ENCODE measurements at regions not wholly inside any gene's neighbourhood (a gene's known extent, or its start where the extent isn't known, plus 50 kb on each side); places are given as distances from the start of the nearest gene placed in this dataset.
"Not testable (repeated sequence)": the region's sequence is repeated elsewhere in the genome, so short reads cannot be mapped to it uniquely, and the experiment has no call there.

DNA sequence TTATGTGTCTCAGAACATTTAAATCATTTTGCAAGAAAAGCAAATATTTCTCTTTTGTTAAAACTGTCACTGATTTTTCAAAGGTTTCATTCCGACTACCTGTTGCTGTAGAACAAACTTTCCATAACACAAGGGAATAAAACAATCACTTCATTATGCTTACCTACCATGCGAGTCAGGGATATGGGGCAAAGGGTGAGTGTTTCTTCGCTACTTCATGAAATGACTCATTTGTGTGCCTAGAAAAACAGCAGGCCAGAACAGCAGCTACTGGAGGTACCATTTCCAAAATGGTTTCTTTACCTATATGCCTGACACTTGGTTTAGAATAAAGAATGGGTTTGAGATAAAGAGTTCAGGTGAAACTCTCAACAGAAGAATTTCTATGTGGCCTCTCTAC lies 712.5 kb downstream of the PLOD2 start:
- DNase-seq (ENCODE audit: low read depth in 4 of 4, low spot score in 2 of 4) = no peak

DNA sequence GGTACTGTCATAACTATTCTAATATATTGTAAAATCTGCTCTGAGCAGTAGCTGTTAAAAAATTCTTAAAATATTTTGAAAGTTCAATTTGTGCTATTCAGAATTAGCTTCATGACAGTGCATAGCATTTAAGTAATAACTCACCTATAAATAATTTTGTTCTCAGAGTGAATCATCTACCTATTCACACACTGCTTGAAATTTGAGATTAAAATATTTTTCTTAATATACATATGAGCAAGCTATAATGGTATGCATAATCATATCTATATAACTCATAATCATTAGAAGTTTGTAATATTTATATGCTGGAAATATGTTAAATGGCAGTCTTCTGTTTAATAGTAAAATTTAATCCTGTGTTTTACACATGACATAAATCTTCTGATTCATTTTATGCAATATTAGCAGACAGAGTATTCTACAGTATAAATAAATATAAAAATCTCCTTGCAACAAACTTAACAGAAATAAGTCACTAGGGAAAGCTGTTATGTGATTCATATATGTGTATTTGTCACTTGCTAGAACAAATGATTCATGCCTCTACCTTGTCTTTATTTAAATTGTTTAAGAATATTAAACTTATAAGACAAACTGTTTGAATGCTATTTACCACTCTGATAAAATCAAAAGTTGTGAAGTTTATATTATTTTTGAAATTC lies 710.8 kb downstream of the PLOD2 start:
- no peak for DNase-seq (ENCODE audit: low read depth in 4 of 4, low spot score in 2 of 4)

DNA sequence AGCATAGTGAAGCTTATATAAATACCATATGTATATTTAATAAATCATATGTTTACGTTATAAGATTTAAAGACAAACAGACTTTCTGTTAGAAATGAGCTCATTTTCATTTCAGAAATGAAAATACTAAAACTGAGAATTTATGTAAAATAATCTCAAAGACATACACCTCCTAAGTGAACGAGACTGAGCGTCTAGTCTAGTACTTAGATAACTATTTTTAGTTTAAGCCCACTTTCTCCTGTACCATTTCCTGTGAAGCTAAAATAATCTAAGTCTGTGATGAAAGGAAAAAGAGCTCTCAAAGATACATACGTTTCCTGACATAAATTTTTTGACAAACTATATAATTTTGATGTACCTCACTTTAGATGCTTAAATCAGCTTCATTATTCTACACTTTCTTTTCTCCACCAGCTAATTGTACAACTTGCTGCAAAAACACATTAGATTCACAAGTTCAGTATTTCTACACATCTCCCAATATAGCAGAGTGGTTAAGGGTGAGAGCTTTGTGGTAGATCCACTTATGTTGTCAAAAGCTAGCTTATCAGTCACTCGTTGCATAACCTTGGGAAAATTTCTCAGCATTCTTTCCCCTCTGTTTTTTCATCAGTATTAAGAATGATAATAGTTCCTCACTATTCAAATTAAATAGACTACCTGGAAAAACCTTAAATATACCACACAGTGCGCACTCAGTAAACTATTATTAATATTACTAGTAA lies 703.0 kb downstream of the PLOD2 start:
- DNase-seq (ENCODE audit: low read depth in 4 of 4, low spot score in 2 of 4) = no peak

DNA sequence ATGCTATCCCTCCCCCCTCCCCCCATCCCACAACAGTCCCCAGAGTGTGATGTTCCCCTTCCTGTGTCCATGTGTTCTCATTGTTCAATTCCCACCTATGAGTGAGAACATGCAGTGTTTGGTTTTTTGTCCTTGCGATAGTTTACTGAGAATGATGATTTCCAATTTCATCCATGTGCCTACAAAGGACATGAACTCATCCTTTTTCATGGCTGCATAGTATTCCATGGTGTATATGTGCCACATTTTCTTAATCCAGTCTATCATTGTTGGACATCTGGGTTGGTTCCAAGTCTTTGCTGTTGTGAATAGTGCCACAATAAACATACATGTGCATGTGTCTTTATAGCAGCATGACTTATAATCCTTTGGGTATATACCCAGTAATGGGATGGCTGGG lies 701.3 kb downstream of the PLOD2 start:
- DNase-seq (ENCODE audit: low read depth in 4 of 4, low spot score in 2 of 4) = not testable (repeated sequence)

DNA sequence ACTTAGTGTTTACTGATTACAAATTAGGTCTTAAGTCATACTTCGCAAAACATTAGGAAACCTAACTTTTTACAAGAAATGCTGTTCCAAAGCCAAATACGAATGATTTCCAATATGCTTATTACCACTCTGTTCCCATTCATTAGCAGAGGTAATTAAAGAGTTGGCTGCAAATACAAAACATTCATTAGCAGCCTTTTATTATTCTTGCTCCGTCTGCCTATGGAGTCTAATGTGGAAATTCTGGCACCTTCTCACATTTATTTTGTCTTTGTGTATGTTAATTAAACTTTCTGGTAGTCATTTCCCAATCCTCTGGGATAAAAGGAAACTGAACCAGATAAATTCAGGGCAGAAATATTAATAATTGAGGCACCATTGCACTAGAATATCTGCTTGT lies 689.0 kb downstream of the PLOD2 start:
- no peak for DNase-seq (ENCODE audit: low read depth in 4 of 4, low spot score in 2 of 4)

DNA sequence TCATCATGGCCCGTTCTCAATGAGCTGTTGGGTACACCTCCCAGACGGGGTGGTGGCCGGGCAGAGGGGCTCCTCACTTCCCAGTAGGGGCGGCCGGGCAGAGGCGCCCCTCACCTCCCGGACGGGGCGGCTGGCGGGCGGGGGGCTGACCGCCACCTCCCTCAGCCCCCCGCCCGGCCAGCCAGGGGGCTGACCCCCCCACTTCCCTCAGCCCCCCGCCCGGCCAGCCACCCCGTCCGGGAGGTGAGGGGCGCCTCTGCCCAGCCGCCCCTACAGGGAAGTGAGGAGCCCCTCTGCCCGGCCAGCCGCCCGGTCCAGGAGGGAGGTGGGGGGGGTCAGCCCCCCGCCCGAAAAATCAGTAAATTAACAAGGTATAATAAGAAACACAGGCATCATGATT lies 678.2 kb downstream of the PLOD2 start:
- not testable (repeated sequence) for DNase-seq (ENCODE audit: low read depth in 4 of 4, low spot score in 2 of 4)

DNA sequence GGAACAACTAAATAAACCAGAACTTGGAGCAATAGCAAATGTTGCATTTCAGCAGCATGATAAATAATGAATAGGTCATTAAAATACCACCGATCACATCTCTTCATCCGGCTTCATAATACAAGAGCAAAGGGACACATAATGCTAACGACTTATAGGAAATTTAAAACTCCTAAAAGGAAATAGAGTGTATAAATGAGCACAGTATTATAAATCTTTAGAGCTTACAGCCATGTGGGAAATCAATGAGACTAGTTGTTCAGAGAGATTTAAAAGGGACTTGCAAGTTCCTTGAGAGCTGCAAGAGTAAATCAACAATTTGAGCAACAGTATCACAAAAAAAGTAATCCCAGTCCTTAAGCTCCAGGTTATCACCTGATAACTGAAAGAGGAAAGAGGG lies 677.0 kb downstream of the PLOD2 start:
- DNase-seq (ENCODE audit: low read depth in 4 of 4, low spot score in 2 of 4) = no peak

DNA sequence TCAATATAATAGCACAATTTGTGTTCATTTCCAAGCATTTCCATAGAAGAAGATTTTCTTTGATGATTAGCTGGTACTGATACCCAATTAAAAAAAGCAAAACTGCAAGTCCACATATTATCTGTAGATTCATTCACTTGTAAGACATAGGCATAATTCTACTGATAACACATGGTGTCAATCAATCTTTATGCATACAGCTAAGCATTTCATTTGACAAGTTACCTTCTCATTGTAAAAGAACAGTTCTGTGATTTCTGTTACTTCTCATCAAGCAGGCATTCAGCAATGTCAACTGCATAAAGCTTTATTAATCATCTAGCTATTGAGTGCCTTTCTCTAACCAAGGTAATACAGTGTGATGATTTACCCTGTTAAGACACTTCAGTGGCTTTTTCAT lies 672.0 kb downstream of the PLOD2 start:
- no peak for DNase-seq (ENCODE audit: low read depth in 4 of 4, low spot score in 2 of 4)

DNA sequence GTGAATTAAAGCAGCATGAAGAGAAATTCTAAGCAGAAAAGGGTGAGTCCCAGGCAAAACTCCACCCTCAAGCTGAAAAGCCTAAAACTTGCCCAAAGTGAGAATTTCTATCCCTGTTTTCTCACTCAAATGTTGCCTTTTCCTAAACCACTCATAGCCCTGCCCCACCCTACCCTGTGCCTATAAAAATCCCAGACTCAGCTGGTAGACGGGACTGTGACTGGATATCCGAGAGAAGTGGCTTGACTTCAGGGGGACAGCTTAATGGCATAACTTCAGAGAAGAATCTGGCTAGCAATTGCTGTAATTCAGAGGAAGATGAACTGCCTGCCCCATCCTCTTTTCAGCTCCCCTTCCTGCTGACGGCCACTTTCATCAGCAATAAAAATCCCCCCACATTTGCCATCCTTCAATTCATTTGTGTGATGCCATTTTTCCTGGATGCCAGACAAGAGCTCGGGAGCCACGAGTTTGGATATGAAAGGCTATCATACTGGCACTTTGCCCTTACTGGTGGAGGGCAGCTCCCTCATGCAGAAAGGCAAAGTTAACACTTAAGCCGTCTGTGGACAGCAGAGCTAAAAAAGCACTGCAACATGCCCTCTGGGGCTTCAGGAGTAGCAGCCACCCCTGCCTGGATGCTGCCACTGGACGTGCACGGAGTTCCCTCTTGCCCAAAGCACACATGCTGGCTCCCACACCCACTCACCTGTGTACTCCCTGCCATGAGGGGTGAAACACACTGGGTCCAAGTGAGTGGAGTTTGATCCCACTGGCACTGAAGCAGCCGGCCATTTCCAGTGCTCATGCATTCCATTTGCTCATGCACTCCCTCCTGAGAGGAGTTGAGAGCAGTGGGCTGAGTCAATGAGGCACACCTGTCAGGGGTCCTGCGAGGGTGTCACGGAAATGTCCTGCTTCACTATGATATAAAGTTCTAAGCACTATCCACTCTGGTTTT lies 670.6 kb downstream of the PLOD2 start:
- no peak for DNase-seq (ENCODE audit: low read depth in 4 of 4, low spot score in 2 of 4)

DNA sequence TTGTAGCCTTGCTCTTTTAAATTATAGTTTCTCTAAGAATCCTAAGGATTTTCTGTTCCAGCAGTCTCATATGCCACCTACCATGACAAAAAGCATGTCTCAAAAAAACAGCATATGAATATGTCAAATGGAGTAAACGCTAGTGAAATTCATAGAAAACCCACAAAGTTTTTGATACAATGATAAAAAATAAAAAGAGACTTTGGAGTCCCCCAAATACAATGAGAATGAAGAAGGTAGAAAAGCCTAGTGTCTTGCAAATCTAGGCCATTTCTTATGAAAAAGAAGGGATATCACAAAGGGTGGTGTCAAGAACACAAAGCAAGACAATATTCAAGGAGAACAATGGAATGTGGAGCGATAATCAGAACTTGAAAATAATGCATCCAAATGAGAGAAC lies 668.5 kb downstream of the PLOD2 start:
- no peak for DNase-seq (ENCODE audit: low read depth in 4 of 4, low spot score in 2 of 4)

DNA sequence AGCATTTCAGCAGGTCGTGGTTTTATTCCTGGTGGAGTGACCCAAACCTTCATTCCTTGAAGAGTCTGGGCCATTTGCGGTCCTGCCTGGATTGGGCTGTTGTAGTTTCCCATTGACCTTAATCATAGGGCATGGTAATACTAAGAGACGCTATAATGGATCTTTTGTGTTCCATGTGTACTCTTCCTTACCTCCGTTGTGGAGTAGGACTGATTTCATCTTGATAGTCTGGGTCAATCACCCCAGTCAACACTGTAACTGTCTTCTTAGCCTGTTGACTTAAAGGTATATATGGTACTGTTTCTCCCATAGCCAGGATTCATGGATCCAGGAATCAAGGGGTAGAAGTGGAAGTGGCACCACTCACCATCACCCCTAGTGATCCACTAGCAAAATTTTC lies 643.6 kb downstream of the PLOD2 start:
- DNase-seq (ENCODE audit: low read depth in 4 of 4, low spot score in 2 of 4) = not testable (repeated sequence)

DNA sequence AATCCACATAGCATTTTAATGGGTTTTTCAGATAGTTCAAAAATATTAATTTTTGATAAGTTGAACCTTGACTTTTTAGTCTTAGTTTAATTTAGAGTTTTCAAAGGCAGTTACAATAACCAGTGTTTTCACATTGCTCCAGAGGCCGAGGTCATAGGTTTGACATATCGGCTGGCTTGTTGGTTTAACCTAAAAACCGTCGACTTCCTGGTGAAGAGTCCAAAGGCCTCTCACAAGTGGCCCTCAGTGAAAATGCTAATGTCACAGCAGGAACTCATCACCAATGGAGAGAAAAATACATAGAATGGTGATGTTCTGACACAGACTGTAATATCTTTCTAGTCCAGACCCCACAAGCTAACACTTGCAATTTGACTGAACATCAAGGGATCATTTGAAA lies 642.3 kb downstream of the PLOD2 start:
- no peak for DNase-seq (ENCODE audit: low read depth in 4 of 4, low spot score in 2 of 4)

DNA sequence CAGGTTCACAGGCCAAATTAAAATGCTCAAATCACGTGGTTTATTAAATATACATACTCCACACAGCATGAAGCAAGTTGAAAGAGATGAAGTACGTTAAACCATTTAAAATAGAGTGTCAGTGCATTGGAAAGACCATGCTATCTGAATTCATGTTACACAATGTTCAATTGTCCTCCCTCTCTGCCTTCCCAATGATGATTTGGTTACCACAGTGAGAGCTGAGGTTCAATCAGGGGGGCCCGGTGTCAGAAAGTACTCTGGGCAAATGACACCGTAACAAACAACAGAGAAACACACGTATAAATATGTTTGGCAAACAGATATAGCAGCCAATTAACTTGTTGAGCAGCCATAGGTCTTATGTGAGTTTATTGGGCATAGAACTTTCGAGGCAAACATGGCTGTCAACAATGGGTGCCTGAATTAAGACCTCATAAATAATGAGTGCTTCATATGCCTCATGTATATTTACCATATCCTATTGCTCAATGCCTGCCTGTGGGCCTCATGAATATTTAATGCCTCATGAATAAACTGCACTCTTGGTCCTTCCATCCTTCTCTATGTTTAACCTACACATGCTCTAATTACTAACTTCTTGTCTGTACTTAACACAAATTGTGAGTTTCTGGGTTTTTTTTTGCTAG lies 641.5 kb downstream of the PLOD2 start:
- no peak for DNase-seq (ENCODE audit: low read depth in 4 of 4, low spot score in 2 of 4)

DNA sequence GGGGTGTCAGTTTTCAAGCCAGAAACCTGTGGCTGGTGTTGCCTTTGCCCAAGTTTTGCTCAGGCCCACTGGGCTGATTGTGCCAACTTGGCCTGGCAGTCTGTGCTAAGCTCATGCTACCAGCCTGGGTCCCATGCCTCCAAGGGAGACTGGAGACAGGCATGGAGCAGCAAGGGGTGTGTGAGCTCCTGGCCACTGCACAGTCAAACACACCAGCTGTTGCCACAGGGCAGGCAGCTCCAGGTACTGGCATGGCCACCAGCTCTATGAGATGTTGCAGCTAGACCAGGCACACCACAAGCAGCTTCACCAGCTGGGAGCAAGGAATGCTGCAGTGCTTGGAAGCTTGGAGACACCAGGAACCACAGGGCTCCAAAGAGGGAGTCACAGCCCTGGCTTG lies 638.8 kb downstream of the PLOD2 start:
- DNase-seq (ENCODE audit: low read depth in 4 of 4, low spot score in 2 of 4) = no peak

DNA sequence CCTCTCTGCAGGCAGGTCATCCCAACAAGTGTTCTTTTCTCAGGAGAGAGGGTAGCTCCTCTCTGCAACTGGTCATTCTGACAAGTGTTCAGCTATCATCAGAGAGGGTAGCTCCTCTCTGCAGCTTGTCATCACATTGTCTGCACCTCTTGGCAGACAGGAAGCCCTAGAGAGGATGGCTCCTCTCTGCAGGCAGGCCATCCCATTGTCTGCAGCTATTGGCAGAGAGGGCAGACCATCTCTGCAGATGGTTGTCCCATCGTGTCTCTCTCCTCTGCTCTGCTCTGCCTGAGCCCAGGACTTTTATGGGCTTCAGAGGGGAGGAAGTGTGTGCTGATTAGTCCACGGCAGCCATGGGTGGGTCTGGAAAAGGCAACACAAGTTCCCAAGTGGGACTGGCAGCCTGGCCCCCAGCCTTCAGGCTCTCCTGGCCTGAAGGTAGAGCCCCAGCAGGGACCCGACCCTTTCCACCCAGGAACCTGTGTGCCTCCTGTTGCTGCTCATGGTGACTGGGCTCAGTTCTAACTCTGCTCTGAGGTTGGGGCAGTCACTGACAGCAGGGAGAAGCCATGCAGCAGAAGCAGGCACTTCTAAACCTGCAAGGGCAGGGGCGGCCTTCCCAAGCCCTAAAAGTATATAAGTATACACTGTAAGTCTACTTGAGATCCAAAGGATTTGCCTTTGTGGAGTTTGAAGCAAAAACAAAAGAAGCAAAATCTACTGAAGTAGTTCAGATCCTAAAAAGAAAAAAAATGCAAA lies 637.9 kb downstream of the PLOD2 start:
- DNase-seq (ENCODE audit: low read depth in 4 of 4, low spot score in 2 of 4) = no peak

DNA sequence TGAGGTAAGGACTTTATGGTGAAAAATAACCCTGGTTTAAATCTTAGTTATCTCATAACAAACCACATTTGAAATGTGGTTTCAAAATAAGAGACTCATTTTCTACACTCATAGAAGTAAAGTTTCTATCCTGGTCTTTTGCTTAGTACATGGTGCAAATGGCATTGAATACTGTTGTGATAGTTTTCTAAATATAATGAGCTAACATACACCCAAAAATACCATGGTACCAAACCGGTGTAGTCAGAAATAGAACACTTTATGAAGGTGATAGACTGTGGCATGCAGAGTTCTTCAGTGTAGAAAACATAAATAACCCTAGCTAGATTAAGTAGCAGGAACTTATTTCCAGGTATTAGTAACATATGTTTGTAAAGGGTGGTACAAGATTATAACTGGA lies 629.4 kb downstream of the PLOD2 start:
- DNase-seq (ENCODE audit: low read depth in 4 of 4, low spot score in 2 of 4) = no peak

DNA sequence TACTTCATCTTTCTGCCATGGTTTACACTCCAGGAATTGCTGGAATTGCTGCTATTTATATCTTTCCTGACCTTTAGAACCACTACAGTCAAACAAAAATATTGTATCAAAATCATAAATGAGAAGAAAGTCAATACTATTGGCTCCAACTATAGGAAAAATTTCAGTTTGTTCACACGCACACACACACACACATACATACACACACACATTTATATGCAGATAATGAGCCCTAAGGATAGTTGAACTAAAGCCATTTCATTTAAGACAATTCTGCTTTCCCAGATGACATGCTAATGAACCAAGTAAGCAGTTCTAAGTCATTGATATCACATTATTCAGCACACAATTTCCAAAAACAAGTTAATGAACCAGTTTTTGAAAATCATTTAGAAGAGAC lies 627.3 kb downstream of the PLOD2 start:
- no peak for DNase-seq (ENCODE audit: low read depth in 4 of 4, low spot score in 2 of 4)

DNA sequence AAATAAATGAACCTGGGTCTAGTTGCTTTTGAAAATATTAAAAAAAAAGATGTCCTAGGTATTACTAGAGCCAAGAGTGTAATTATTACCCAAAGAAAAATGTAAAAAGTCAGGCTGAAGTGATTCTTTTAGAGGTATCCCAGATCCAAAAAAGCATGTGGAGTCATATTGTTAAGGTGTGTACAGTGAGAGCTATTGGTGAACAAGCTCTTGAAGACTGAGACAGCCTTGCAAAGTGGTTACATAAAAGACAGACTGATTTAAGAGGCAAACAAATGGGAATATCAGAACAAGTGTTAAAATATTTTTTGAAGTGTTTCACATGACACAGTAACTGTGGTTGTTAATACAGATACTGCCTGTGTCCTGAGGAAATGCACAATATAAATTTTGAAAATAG lies 624.5 kb downstream of the PLOD2 start:
- no peak for DNase-seq (ENCODE audit: low read depth in 4 of 4, low spot score in 2 of 4)

DNA sequence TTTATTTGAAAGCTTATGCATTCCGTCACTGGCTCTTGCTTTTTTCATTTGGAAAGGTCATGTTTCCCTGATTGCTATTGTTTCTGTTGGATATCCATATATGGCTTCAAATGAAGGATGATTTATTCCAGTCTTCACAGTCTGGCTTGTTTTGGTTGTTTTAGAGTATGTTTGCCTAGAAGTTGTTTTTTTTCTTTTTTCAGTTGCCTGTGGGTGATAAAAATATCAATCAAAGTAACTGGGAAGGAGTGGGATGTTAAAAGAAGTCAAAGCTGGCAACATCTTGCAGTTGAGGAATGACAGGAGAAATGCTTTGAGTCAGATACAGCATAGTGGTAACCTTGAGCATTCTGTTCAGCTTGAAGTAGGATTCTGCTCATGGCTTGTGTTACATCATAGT lies 610.5 kb downstream of the PLOD2 start:
- no peak for DNase-seq (ENCODE audit: low read depth in 4 of 4, low spot score in 2 of 4)

DNA sequence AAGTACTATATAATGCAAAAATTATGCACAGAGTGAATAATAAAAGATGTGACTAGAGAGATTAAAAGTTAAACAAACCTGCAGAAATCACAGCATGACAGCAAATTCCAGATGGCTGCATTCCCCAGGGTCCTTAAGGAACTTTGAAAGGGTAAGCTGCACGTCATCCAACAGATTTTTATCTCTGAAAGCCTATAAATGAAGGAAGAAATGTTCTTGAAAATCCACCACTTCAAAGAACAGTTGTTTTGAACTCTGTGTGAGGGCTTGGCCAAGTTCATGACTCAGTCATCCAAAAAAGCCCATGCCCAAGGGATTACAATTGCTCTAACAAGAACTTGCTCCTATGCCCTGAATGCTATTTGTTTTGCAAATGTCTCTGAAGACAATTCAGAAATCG lies 603.6 kb downstream of the PLOD2 start:
- peak in 2 of 4 donors; percentile 13 to 18 for DNase-seq (ENCODE audit: low read depth in 4 of 4, low spot score in 2 of 4)
